AG08395 (cell line): ENCODE measurements at regions not wholly inside any gene's neighbourhood (a gene's known extent, or its start where the extent isn't known, plus 50 kb on each side); places are given as distances from the start of the nearest gene placed in this dataset.
A peak's percentile ranks its signal among the peaks of the same experiment; 100 is the strongest.

ENCODE experiments used
- DNase-seq: peaks from one replicate; pipeline ENCODE4 v3.0.0; 2012; ENCODE audit warnings: mixed read lengths, low spot score

- DNase-seq: no peak
Measured at GRCh38 chr9:17018540-17019196, 116.2 kb upstream of the CNTLN start.

GRCh38 chr9:17017931-17018491, 116.8 kb upstream of the CNTLN start:
- peak; percentile 79 for DNase-seq

DNA sequence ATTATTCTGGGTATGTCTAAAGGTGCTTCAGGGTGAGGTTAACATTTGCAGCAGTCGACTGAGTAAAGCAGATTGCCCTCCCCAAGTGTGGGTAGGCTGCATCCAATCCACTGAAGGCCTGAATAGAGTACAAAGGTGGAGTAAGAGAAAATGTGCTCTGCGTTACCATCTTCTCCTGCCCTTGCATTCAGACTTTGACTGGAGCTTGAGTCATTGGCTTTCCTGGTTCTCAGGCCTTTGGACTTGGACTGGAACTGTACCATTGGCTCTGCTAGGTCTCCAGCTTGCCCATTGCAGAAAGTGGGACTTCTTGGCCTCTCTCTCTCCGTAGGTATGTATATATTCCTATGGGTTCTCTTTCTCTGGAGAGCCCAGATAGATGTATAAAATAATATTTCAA, 120.9 kb upstream of the CNTLN start:
- DNase-seq: no peak

GRCh38 chr9:17013010-17013409, 121.8 kb upstream of the CNTLN start:
- no peak for DNase-seq

- no peak for DNase-seq
Measured at GRCh38 chr9:17011880-17012279, 123.0 kb upstream of the CNTLN start.

DNA sequence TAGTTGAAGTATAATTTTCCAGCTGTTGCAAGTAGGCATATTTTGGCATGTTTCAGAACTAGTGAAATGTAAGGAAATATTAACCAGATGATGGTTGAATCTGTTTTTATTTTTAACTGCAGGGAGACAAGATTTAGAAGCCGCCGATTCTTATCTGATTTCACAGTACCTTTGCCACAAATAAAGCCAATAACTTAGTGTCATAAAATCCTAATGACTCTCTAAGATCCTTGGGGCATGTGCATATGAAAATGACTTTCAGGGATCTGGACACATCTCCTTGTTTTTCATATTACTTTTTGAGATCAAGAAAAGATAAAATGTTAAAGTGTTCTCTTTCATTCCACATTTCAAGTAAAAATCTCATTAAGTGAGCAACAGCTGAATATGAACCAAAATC, 125.8 kb upstream of the CNTLN start:
- no peak for DNase-seq

DNA sequence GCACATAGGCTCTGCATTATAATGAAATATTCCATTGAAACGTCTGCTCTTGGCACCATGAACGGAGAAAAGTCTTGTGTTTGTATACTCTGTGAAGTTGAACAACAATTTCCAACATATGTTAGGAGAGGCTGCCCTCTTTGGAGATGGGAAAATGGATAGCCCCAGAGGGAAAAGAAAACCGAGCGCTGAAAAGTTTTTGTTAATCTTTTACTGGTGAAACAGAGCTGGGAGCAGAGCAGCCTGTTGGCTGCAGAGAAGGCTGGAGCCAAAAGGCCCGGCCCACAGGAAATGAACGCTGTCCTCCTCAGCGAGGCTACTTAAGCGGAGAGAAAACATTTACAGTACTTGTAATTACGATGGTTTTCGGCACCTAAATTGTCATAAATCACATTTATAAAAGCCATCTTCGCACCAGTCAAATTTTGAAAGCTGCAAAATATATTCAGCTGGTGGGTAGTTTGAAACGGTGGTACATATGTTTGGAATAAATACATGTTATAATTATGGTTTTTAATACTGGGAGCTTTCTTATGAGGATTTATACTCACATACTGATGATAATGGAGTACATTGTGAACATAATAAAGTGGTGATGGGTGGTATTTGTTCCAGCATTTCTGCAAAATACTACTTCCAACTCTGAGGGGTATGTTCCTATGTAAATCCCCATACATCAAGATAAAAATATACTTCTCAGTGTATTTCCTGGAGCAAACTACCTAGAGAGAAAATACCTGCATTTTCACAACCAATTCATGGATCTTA, 129.6 kb upstream of the CNTLN start:
- DNase-seq: peak; percentile 74

- DNase-seq: no peak
Measured at GRCh38 chr9:17004500-17004899, 130.3 kb upstream of the CNTLN start.

DNA sequence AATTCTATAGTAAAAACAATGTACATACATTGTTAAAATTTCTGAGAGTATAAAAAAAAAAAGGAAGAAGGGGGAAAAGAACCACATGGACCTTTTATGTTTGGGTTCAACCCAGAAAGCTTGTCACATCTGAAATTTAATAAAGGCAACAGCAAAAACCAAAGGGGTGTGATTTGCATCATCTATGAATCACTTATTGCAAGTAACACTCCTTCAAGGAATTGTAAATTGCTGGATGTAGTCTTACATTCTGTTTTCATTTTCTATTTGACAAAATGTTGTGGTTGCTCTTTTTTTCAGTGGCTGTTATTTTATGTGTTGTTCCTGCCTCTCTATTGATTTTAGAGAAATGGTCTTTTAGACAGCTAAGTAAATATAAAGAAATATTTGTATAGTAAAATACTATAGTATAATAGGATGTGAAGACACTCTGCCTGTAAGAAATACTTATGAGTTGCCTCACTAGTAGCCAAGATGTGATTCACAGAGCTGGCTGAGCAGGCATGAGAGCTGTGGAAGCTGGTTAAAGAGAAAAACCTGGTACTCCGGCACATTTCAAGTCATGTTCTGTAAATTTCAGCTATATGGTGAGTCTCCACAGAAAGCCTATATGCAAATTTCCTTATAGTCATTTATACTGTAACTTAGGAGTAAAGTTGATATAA, 131.1 kb upstream of the CNTLN start:
- peak; percentile 55 for DNase-seq

DNA sequence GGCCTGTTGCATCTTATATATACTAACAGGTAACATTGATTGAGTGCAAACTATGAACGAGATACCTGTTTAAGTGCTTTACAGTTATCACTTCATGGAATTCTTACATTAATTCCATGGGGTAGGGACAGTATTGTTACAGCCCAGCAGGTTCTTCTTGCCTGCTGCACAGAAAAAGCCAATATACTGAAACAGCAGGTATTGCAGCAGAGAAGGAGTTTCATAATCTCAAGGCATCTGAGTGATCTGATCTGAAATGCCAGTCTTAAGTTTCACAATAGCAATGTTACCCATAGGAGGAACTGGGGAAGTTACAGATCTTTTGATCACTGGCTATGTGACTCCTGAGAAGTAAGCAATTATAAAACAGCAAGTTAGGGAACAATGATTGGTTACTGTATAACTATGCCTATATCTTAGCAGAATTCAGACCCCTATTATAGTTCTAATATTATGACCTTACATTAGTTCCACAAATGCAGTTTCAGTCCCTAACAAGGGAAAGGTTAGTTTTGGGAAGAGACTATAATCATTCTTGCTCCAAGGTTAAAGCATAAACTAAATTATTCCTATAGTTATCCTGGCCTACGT, 126.5 kb upstream of the BNC2 start:
- no peak for DNase-seq

GRCh38 chr9:16992138-16992537, 121.7 kb upstream of the BNC2 start:
- no peak for DNase-seq

- peak; percentile 59 for DNase-seq
Measured at GRCh38 chr9:16987026-16987425, 116.6 kb upstream of the BNC2 start.

DNA sequence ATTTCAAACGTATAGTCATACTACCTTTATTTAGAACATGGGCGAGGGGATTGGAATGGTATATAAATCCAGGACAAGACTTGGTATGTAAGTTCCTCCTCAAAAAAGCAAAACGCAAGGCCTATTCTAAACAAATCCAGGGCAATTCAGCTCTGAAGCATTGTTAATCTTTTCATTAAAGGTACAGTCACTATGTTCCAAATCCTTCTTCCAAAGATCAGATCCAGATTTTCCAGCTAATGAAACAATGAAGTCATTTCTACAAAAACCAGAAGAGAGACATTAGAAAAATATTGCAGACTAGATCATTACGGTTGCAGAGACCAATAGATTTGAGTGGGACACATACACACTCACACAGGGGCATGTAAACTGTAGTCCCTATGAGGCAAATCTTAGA, 116.1 kb upstream of the BNC2 start:
- no peak for DNase-seq

DNA sequence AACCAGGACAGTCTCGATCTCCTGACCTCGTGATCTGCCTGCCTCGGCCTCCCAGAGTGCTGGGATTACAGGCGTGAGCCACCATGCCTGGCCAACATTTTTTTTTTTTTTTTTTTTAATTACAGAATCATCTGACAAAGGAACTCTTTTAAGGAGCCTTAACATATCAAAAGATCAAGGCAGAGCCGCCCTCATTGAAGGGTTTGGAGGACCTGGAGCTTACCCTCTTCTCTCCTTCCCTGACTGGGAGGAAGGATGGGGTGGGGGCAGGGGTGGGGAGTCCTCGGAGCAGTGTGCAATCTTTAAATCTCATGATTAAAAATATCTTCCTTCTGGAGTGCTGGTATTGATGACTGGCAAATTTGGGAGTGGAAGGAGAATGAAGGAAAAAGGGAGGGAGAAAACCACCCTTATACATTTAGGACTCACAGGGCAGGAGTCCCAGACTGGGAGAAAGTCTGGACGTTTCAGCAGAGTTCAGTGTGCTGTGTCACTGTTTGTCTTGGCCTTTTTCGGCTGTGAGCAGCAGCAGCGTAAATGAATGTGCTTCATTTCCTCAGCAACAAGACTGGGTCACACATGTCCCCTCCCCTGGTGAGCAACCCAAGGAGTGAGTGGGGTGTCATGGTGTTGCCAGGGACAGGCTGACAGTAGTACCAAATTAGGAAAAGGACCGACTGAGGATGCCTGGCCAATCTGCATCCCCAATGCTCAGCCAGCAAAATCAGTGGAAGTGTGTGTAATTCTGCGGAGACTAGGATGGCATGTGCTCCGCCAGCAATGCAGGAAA, 115.3 kb upstream of the BNC2 start:
- DNase-seq: peak; percentile 37

DNA sequence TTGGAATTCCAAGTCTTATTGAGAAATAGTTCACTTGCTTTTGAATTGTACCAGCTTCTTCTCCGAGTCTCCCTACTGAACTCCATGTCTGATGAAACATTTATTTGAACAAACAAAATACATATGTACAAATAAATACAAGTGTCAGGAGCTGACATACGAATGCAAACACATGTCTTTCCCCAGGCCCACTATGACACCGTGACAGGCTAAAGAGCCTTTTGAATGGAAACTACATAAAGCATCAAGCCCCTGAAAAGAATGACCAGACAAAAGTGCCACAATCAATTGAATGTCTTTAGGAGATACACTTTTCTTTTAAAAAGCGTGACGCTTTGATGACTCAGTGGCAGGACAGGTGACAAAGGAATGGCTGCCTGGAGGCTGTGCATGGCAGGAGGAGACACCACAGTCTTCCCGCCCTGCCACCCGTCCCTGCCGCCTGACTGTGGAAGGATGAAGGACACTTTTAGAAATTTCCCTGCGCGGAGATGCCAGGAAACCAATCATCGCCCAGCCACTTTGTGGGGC, 112.4 kb upstream of the BNC2 start:
- DNase-seq: no peak

DNA sequence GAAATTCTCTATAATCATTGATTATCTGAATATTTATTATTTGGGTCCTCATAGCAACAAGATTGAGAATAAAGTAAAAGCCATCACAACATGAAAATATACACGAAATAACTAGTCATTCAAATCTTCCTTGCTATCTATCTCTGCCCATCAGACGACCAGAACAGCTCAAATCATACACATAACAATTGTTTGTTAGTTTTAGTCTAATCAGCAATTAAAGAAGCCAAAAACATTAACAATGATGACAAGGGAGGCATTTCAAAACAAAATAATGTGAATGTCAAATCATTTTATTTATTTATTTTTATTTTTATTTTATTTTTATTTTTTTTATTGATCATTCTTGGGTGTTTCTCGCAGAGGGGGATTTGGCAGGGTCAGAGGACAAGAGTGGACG, 106.0 kb upstream of the BNC2 start:
- no peak for DNase-seq

GRCh38 chr9:16974436-16974835, 104.0 kb upstream of the BNC2 start:
- DNase-seq: no peak

GRCh38 chr9:16970321-16970720, 99.9 kb upstream of the BNC2 start:
- DNase-seq: peak; percentile 29

DNA sequence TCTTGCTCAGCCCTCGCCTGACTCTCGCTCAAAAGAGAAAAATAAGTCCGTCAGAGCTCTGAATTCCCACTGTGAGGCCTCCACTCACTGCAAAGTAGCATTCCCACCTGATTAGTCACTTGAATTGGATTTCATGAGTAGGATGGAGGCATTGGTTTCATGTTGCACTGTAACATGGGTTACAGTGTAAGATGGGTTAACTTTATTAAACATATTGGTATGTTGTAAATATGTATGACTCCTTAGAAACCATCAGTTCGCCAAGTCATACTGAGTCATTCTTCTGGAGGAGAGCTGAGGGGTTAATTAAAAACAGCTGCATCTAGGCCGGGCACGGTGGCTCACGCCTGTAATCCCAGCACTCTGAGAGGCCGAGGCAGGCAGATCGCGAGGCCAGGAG, 93.8 kb upstream of the BNC2 start:
- peak; percentile 66 for DNase-seq

DNA sequence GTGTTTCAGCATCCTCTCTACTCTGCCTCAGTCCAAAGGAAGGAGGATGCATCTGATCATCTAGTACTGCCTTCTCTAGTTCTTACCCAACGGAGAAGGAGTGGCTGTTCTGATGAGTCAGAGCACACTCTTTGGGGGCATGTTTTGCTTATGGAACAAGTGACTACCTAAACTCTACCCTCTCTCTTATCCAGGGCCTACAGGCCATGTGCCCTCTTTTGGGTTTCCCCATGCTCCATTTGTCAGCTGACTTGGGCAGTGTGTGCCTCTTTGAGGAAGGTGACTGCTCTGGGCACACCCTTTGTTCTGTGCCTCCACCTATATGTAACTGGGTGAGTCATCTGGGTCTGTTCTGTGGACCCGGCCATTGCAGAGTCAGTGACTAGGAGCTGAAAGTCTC, 89.6 kb upstream of the BNC2 start:
- DNase-seq: no peak

DNA sequence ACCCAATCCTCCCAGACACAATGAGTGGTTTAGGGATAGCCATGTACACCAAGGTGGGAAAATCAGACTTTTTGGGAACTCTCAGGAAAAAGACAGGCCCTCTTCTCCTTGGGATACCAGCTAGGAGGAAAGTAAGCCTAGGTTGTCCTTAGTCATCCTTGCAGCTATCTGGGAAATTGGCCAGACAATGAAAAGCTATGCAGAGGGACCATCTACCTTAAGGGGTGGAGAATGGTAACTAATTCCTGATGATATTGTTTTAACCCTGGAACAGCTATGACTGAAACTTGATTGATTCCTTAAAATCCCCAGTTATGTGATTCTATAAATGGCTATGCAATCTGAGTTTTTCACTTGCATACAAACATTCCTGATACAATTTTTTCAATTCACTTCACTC, 88.9 kb upstream of the BNC2 start:
- no peak for DNase-seq

- no peak for DNase-seq
Measured at GRCh38 chr9:16954040-16954439, 83.6 kb upstream of the BNC2 start.
